ENCODE measurements at regions not wholly inside any gene's neighbourhood (a gene's known extent, or its start where the extent isn't known, plus 50 kb on each side); places are given as distances from the start of the nearest gene placed in this dataset.

DNA sequence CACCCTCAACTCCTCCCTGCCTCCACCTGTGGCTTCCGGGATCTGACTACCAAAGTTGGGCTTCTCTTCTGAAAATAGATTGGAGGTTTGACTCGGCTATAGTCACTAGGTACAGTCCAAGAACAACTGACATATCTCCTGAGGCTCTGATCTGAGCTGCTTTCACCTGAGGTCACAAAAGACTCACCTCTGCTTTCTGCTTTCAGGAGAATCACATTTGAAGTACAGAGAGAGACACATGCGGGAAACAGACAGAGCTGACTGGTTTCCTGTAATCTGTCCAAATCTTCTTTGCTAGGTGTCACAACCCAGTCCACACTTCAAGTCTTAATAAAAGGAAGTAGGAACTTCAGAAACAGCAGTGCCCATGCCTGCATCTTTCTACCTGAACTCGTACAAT, 245.4 kb upstream of the CHRM3 start:
- TF ChIP-seq E2F1 (CRISPR knock-in tag; IDR thresholded peaks at IDR 0.05) (no peak), CTCF (IDR thresholded peaks at IDR 0.05) (no peak), ZNF423 (CRISPR knock-in tag; IDR thresholded peaks at IDR 0.05) (no peak), ESRRA (CRISPR knock-in tag; IDR thresholded peaks at IDR 0.05; ENCODE audit: borderline replicate concordance) (no peak), CREB1 (CRISPR knock-in tag; IDR thresholded peaks at IDR 0.05) (no peak)
